GM19023 (cell line): ENCODE measurements at regions not wholly inside any gene's neighbourhood (a gene's known extent, or its start where the extent isn't known, plus 50 kb on each side); places are given as distances from the start of the nearest gene placed in this dataset.
"Not testable (repeated sequence)": the region's sequence is repeated elsewhere in the genome, so short reads cannot be mapped to it uniquely, and the experiment has no call there.

Experiments
- ATAC-seq: cut with Tn5 transposase; IDR thresholded peaks from one replicate; pipeline ENCODE4 v1.9.1; 2021; ENCODE audit warnings: mild to moderate bottlenecking, moderate library complexity; ENCODE audit not compliant: unreplicated experiment

GRCh38 chr3:107150675-107151074, 226.6 kb upstream of the CCDC54 start:
- no peak for ATAC-seq

DNA sequence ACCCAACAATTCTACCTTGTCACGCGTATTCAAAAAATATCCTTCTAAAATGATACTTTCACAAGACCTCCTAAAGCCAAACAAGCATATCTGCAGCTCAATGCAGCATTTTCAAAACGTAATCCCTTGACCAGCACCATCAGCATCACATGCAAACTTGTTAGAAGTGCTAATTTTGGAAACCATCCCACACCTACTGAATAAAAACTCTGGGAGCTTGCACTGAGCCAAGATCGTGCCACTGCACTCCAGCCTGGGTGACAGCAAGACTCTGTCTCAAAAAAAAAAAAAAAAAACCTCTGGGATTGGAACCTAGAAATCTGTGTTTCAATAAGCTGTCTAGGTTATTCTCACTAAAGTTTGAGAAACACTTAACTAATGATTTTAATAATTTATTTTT, 223.3 kb upstream of the CCDC54 start:
- ATAC-seq, result no peak

DNA sequence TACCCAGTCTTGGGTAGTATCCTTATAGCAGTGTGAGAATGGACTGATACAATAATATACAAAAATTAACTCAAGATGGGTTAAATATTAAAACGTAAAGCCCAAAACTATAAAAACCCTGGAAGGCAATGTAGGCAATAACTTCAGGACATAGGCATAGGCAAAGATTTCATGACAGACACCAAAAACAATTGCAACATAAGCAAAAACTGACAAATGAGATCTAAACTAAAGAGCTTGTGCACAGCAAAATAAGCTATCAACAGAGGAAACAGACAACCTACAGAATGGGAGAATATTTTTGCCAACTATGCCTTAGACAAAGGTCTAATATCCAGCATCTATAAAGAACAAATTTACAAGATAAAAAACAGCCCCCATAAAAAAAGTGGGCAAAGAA, 204.8 kb upstream of the CCDC54 start:
- ATAC-seq, result no peak

DNA sequence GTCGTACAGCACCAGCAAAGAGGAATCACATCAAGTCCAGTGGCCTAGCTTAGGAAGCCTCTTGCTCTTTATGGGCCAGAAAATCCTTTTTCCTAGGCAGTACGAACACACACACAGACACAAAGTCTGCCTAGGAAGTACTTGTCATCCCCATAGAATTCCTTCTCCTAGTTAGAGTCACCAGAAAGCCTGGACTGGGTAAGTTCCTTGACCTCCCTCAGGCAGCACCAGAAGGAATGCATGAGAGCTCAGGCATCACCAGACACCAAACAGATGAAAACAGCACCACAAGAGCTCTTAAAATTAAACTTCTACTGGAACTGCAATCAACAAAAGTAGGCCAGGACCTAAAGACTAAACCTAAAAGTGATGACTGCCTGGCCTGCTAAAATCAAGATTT, 192.9 kb upstream of the CCDC54 start:
- no peak for ATAC-seq

DNA sequence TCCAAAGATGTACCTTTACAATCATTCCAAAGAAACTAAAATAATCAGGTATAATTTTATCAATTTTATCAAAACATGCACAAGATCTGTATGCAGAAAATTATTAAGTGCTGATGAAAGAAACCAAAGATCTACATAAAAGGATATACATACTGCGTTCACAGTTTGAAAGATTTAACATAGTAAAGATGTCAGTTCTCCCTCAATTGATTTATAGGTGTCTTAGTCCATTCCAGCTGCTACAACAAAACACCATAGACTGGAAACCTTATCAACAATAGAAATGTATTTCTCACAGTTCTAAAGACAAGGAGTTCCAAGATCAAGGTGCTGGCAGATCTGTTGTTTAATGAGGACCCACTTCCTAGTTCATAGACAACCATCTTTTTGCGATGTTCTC, 189.0 kb upstream of the CCDC54 start:
- ATAC-seq, result no peak

- ATAC-seq, result no peak
Observed at GRCh38 chr3:107189158-107189791, 188.0 kb upstream of the CCDC54 start.

DNA sequence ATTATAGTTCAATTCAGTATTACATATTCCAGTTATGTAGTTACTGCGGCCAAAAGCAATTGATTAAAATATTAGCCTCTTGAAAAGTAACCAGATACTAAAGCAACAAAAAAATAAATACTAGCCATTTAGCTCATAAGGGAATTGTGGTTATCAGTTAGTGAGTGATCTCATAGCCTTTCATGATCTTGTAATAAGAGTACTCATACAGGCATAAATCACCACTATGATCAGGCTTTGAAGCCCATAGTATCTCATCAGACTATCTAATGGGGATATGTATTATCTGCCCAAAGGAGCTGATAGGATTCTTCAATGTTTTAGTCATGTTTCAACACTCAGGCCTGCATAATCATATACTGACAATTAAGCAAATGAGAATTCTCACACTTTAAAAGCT, 184.1 kb upstream of the CCDC54 start:
- no peak for ATAC-seq

GRCh38 chr3:107198581-107199181, 178.6 kb upstream of the CCDC54 start:
- no peak for ATAC-seq

- no peak for ATAC-seq
Observed at GRCh38 chr3:107201146-107201545, 176.1 kb upstream of the CCDC54 start.

GRCh38 chr3:107202885-107203284, 174.4 kb upstream of the CCDC54 start:
- ATAC-seq, result not testable (repeated sequence)

GRCh38 chr3:107204121-107204520, 173.1 kb upstream of the CCDC54 start:
- ATAC-seq, result no peak

GRCh38 chr3:107205358-107205757, 171.9 kb upstream of the CCDC54 start:
- ATAC-seq, result no peak

- no peak for ATAC-seq
Observed at GRCh38 chr3:107206141-107206540, 171.1 kb upstream of the CCDC54 start.

DNA sequence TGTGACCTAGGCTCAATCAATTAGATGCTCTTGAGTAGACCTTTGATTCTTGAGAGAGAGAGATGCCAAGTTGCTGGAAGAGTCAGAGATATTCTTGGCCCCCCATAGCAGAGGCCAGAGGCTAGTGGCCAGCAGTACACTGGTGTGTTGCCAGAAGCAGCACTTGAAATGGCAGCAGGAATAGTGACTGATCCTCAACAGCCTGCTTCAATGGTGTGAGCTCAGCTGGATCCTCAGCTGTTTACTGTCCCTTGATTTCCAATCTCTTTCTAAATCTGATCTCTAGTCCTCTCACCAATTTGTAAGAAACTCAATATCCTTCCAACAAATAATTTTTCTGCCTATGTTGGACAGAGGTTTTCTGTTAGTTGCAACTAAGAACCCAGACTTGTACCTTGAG, 170.3 kb upstream of the CCDC54 start:
- no peak for ATAC-seq

GRCh38 chr3:107208100-107208499, 169.1 kb upstream of the CCDC54 start:
- ATAC-seq, result no peak

- no peak for ATAC-seq
Observed at GRCh38 chr3:107208796-107209195, 168.4 kb upstream of the CCDC54 start.

DNA sequence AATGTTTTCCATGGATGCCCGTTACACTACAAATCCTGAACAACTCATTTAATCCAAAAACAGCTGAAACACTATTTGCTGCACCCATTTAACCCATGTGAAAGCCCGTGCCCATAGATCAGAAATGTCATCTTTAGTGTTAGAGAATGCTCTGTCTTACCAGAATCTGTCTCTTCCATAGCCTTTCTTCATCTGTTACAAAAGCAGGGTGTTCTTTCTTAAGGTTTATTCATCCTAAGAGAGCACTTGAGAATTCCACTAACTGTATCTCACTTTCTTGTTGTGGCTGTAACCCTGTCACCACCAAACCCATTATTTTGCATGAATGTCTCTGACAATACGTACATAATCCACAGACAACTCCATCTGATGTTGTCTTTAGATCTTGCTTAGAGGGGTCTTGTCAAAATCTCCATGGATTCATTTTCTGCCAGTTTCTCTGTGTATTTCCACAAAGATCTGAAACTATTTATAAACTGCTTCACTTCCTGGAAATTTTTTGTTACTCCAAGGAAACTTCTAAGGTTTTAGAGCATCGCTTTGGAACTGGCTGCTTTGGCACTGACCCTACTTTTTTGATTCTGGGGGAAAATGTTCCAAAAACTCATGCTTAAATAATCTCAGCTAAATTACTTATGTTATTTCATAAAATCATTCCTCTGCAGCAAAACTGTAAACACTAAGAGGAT, 167.8 kb upstream of the CCDC54 start:
- no peak for ATAC-seq

DNA sequence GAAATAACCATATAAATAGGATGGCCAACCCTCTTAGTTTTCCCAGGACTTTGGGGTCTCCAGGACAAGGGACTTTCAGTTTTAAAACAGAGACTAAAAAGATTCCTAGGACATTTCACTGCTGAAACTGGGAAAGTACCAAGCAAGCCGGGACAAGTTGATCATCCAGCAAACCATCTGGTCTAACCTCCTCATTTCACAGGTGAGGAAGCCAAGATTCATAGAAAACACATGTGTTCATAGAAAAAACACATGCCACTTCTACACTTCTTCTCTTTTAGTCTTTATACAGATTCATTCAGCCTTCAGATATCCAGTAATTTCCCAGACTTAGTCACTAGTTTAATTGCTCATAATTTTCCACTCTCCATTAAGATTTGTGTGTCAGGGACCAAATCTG, 165.6 kb upstream of the CCDC54 start:
- ATAC-seq, result no peak

- ATAC-seq, result no peak
Observed at GRCh38 chr3:107212618-107213017, 164.6 kb upstream of the CCDC54 start.

DNA sequence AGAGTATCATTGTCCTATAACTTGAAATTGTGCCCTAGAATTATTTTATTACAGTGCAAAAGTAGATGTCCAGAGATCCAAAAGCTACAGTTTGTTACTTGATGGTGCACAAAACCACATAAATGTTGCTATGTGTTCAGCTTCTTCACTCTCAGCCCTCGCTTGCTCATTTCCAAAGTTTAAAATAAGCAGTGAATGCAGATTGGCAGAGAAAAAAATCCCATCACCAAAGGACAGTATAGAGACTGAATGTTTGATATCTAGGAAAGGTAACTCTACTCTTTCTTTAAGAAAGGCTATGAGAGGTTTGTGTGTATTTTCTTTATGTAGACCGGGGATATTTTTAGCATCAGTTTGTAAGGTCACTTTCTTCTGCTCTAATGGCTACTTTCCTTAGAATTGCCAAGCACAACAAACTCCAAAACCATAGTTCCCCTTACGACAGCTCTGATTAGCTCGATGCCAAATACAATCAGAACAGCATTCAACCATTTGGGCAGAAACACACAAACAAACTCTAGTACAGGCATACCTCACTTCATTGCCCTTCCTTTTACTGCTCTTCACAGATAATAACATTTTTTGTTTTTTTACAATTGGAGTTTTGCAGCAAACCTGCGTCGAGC, 164.1 kb upstream of the CCDC54 start:
- ATAC-seq, result no peak

GRCh38 chr3:107216229-107216628, 161.0 kb upstream of the CCDC54 start:
- no peak for ATAC-seq

- no peak for ATAC-seq
Observed at GRCh38 chr3:107216711-107217110, 160.5 kb upstream of the CCDC54 start.
